H1 (cell line): ENCODE measurements at regions not wholly inside any gene's neighbourhood (a gene's known extent, or its start where the extent isn't known, plus 50 kb on each side); places are given as distances from the start of the nearest gene placed in this dataset.
A peak's percentile ranks its signal among the peaks of the same experiment; 100 is the strongest.

ENCODE experiments used
- CTCF ChIA-PET: fragments of 300-600 bp; sonication (Branson Sonifier 250); formaldehyde crosslinking; loops from one replicate; lab custom pipeline; 2021; ENCODE audit not compliant: partially characterized antibody; lab: Charles Lee
- POLR2A ChIA-PET: fragments of 300-600 bp; sonication (Branson Sonifier 250); formaldehyde crosslinking; loops from one replicate; lab custom pipeline; 2021; ENCODE audit warnings: inconsistent platforms; ENCODE audit not compliant: partially characterized antibody; lab: Charles Lee
- DNase-seq, 2 experiments: peaks; one replicate each; pipeline versions ENCODE4 v3.0.0 to v3.0.0-alpha.2; 2010 to 2022; ENCODE audit warnings: low spot score in 2 of 2, low read depth in 1 of 2, mixed read lengths in 1 of 2
- FAIRE-seq: peaks from 2 replicates; lab custom pipeline; 2011; peaks lifted over from hg19 to GRCh38; lab: Jason Lieb, UNC
- H2AFZ ChIP-seq: 2 replicates; pipeline ENCODE4 v1.8.1; 2012; ENCODE audit warnings: low read length, inconsistent platforms
- H2AK5ac ChIP-seq: 2 replicates; pipeline ENCODE4 v1.6.1; 2013; ENCODE audit warnings: low read depth, low read length
- H2BK120ac ChIP-seq: replicated peaks from 2 replicates; pipeline ENCODE3; 2013; ENCODE audit warnings: low read depth, low read length, inconsistent platforms
- H2BK12ac ChIP-seq: 2 replicates; pipeline ENCODE4 v1.6.1; 2013; ENCODE audit warnings: low read depth, low read length
- H2BK15ac ChIP-seq: 2 replicates; pipeline ENCODE4 v1.6.1; 2013; ENCODE audit warnings: low read length
- H2BK20ac ChIP-seq: 2 replicates; pipeline ENCODE4 v1.6.1; 2013; ENCODE audit warnings: low read length
- H2BK5ac ChIP-seq: 2 replicates; pipeline ENCODE4 v1.6.1; 2013; ENCODE audit warnings: low read depth, low read length
- H3K14ac ChIP-seq: 2 replicates; pipeline ENCODE4 v1.6.1; 2013; ENCODE audit warnings: inconsistent platforms; ENCODE audit not compliant: insufficient read length
- H3K18ac ChIP-seq: 2 replicates; pipeline ENCODE4 v1.6.1; 2013; ENCODE audit warnings: low read length; ENCODE audit errors: extremely low read depth
- H3K23ac ChIP-seq: 2 replicates; pipeline ENCODE4 v1.6.1; 2013; ENCODE audit warnings: inconsistent platforms; ENCODE audit not compliant: insufficient read length
- H3K23me2 ChIP-seq: 2 replicates; pipeline ENCODE4 v1.6.1; 2013; ENCODE audit warnings: low read depth, low read length
- H3K27ac ChIP-seq: 2 replicates; pipeline ENCODE4 v1.6.1; 2011; ENCODE audit warnings: low read depth, low read length, inconsistent platforms
- H3K27me3 ChIP-seq, 4 experiments: replicated peaks in 1 of 4; 1 replicate in 1 of 4; 2 replicates in 3 of 4; pipeline versions ENCODE4 v1.6.1 to v1.8.1; 2011 to 2013; ENCODE audit warnings: low read length in 3 of 4, mild to moderate bottlenecking in 3 of 4, inconsistent platforms in 2 of 4, mixed read lengths in 2 of 4, moderate library complexity in 1 of 4; ENCODE audit not compliant: control insufficient read depth in 3 of 4, insufficient read depth in 3 of 4; ENCODE audit errors: extremely low read depth in 1 of 4
- H3K36me3 ChIP-seq, 4 experiments: 2 replicates each; pipeline versions ENCODE4 v1.6.1 to v1.8.1; 2011 to 2013; ENCODE audit warnings: mild to moderate bottlenecking in 4 of 4, low read length in 3 of 4, moderate library complexity in 2 of 4, control low read depth in 1 of 4, inconsistent platforms in 1 of 4; ENCODE audit not compliant: insufficient read depth in 4 of 4, control insufficient read depth in 2 of 4
- H3K4ac ChIP-seq: replicated peaks from 2 replicates; pipeline ENCODE3; 2013; ENCODE audit warnings: low read length, low read depth, mixed read lengths, inconsistent platforms; ENCODE audit not compliant: insufficient read length
- H3K4me1 ChIP-seq, 4 experiments: replicated peaks in 1 of 4; 1 replicate in 1 of 4; 2 replicates in 3 of 4; pipeline versions ENCODE4 v1.6.1 to v1.8.1; 2011 to 2013; ENCODE audit warnings: low read length in 3 of 4, inconsistent platforms in 2 of 4, mixed read lengths in 1 of 4; ENCODE audit not compliant: insufficient read depth in 4 of 4, control insufficient read depth in 3 of 4
- H3K4me2 ChIP-seq, 2 experiments: 2 replicates each; pipeline versions ENCODE4 v1.6.1 to v1.8.1; 2011 to 2013; ENCODE audit warnings: low read depth in 2 of 2, low read length in 2 of 2, control low read depth in 1 of 2, inconsistent platforms in 1 of 2, mild to moderate bottlenecking in 1 of 2; ENCODE audit not compliant: insufficient read depth in 1 of 2
- H3K4me3 ChIP-seq, 4 experiments: fragments of 200-600, 300-600 bp in 1 of 4; sonication (generic), shearing (Covaris generic), sonication (Bioruptor Twin) in 1 of 4; 2 replicates each; pipeline versions ENCODE4 v1.5.1 to v1.8.1; 2011 to 2016; ENCODE audit warnings: low read length in 4 of 4, low read depth in 3 of 4, control low read depth in 2 of 4, inconsistent platforms in 2 of 4, mild to moderate bottlenecking in 2 of 4, mixed read lengths in 1 of 4, moderate library complexity in 1 of 4; ENCODE audit not compliant: insufficient read depth in 2 of 4; ENCODE audit errors: extremely low read depth in 1 of 4
- H3K56ac ChIP-seq: replicated peaks from 2 replicates; pipeline ENCODE3; 2013; ENCODE audit warnings: low read depth, mild to moderate bottlenecking, mixed read lengths, low read length, inconsistent platforms; ENCODE audit not compliant: insufficient read length
- H3K79me1 ChIP-seq: 2 replicates; pipeline ENCODE4 v1.6.1; 2013; ENCODE audit warnings: low read depth, low read length, control low read depth
- H3K79me2 ChIP-seq, 2 experiments: 2 replicates each; pipeline versions ENCODE4 v1.6.1 to v1.8.1; 2012 to 2013; ENCODE audit warnings: low read length in 2 of 2, mild to moderate bottlenecking in 2 of 2, inconsistent platforms in 1 of 2; ENCODE audit not compliant: insufficient read depth in 2 of 2, control insufficient read depth in 1 of 2
- H3K9ac ChIP-seq, 4 experiments: replicated peaks in 1 of 4; 1 replicate in 1 of 4; 2 replicates in 3 of 4; pipeline versions ENCODE4 v1.6.1 to v1.8.1; 2011 to 2013; ENCODE audit warnings: low read depth in 3 of 4, low read length in 3 of 4, control low read depth in 2 of 4, mild to moderate bottlenecking in 2 of 4, moderate library complexity in 2 of 4, inconsistent platforms in 1 of 4; ENCODE audit errors: extremely low read depth in 1 of 4
- H3K9me3 ChIP-seq, 2 experiments: 2 replicates each; pipeline versions ENCODE4 v1.6.1 to v1.8.1; 2012 to 2013; ENCODE audit warnings: mild to moderate bottlenecking in 2 of 2, moderate library complexity in 2 of 2, control low read depth in 1 of 2, inconsistent platforms in 1 of 2, low read depth in 1 of 2, low read length in 1 of 2, mixed read lengths in 1 of 2; ENCODE audit not compliant: insufficient read depth in 2 of 2
- H4K20me1 ChIP-seq, 2 experiments: replicated peaks in 1 of 2; 2 replicates each; pipeline versions ENCODE3 to v1.8.1; 2011 to 2013; ENCODE audit warnings: inconsistent platforms in 2 of 2, low read length in 2 of 2, mild to moderate bottlenecking in 1 of 2; ENCODE audit not compliant: insufficient read depth in 2 of 2, control insufficient read depth in 1 of 2
- H4K5ac ChIP-seq: 2 replicates; pipeline ENCODE4 v1.6.1; 2013; ENCODE audit warnings: low read length, low read depth, mixed read lengths, inconsistent platforms; ENCODE audit not compliant: insufficient read length
- H4K8ac ChIP-seq: 2 replicates; pipeline ENCODE4 v1.8.0; 2013; ENCODE audit warnings: mild to moderate bottlenecking, moderate library complexity, low read length, inconsistent platforms; ENCODE audit not compliant: insufficient read depth; ENCODE audit errors: extremely low read depth
- H4K91ac ChIP-seq: replicated peaks from 2 replicates; pipeline ENCODE3; 2013; ENCODE audit warnings: low read length, mixed read lengths, inconsistent platforms; ENCODE audit not compliant: insufficient read length
- ASH2L ChIP-seq: fragments of 200-600, 300-600 bp; sonication (generic); IDR thresholded peaks from one replicate; pipeline ENCODE4 v1.7.1; 2017; ENCODE audit warnings: low read length
- CTCF ChIP-seq, 3 experiments: IDR thresholded peaks; 1 replicate in 2 of 3; 2 replicates in 1 of 3; pipeline versions ENCODE4 v1.5.1 to v1.6.1; 2011; ENCODE audit warnings: low read length in 3 of 3, mild to moderate bottlenecking in 3 of 3, inconsistent platforms in 2 of 3, low read depth in 1 of 3, moderate library complexity in 1 of 3; ENCODE audit not compliant: insufficient read depth in 1 of 3; ENCODE audit errors: control extremely low read depth in 1 of 3
- EGR1 ChIP-seq: IDR thresholded peaks from 2 replicates; pipeline ENCODE4 v1.6.1; 2011; ENCODE audit warnings: low read depth, low read length, borderline replicate concordance
- GABPA ChIP-seq: IDR thresholded peaks from 2 replicates; pipeline ENCODE4 v1.6.1; 2011; ENCODE audit warnings: mild to moderate bottlenecking, low read length, moderate library complexity, borderline replicate concordance; ENCODE audit not compliant: insufficient read depth
- JUN ChIP-seq: IDR thresholded peaks from 2 replicates; pipeline ENCODE4 v1.6.1; 2011; ENCODE audit warnings: low read depth, mild to moderate bottlenecking, improper control_type of control experiment, low read length
- JUND ChIP-seq: IDR thresholded peaks from 2 replicates; pipeline ENCODE4 v1.6.1; 2011; ENCODE audit warnings: mild to moderate bottlenecking, improper control_type of control experiment, low read length
- MAFK ChIP-seq: IDR thresholded peaks from 2 replicates; pipeline ENCODE4 v1.6.1; 2012; ENCODE audit warnings: low read depth, mild to moderate bottlenecking, improper control_type of control experiment, low read length
- PHF8 ChIP-seq: fragments of 200-600 bp; sonication (generic); conservative IDR thresholded peaks from 2 replicates; pipeline ENCODE4 v1.7.1; 2012; ENCODE audit warnings: low read depth, mild to moderate bottlenecking, inconsistent platforms, low read length, moderate library complexity
- RAD21 ChIP-seq, 2 experiments: IDR thresholded peaks in 1 of 2; conservative IDR thresholded peaks in 1 of 2; 2 replicates each; pipeline ENCODE4 v1.6.1; 2011; ENCODE audit warnings: low read depth in 2 of 2, low read length in 2 of 2, improper control_type of control experiment in 1 of 2, inconsistent platforms in 1 of 2, mild to moderate bottlenecking in 1 of 2, moderate library complexity in 1 of 2
- SIN3A ChIP-seq, 2 experiments: IDR thresholded peaks in 1 of 2; conservative IDR thresholded peaks in 1 of 2; 2 replicates each; pipeline ENCODE4 v1.6.1; 2011 to 2012; ENCODE audit warnings: low read length in 2 of 2, improper control_type of control experiment in 1 of 2, low read depth in 1 of 2, mild to moderate bottlenecking in 1 of 2
- SIRT6 ChIP-seq: IDR thresholded peaks from one replicate; pipeline ENCODE4 v1.7.1; 2012; ENCODE audit warnings: low read length, inconsistent platforms
- YY1 ChIP-seq: IDR thresholded peaks from 2 replicates; pipeline ENCODE4 v1.6.1; 2011; ENCODE audit warnings: low read depth, mild to moderate bottlenecking, low read length
- WGBS, 2 experiments: shearing (Covaris generic) in 1 of 2; methylation state at CpG; one replicate each; pipeline versions ENCODE4 v1.1.6 to v1.1.7; 2013 to 2015; ENCODE audit warnings: low lambda C conversion rate in 2 of 2, mixed read lengths in 2 of 2, inconsistent platforms in 1 of 2, low coverage in 1 of 2, missing lambda C conversion rate in 1 of 2; ENCODE audit not compliant: insufficient replicate concordance in 2 of 2, insufficient coverage in 1 of 2, insufficient read length in 1 of 2; ENCODE audit errors: extremely low coverage in 1 of 2, missing lambda C conversion rate in 1 of 2; 5-methylcytosine and 5-hydroxymethylcytosine counted together

DNA sequence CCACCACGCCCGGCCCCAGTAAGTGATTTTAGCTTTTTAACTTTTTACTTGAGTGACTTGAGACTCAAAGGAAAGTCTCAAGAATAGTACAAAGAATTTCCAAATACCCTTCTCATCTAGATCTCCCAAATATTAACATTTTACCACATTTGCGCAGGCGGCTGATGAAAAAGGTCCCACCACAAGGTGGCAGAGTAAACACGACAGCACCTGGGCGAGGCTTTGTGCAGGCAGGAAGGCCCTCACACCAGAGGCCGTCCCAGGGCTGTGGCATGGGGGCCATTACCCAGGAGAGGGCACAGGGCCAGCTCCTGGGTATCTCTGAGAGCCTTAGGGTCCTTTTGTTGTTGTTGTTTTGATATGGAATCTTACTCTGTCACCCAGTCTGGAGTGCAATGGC lies 50.0 kb upstream of the WIPI2 start:
- Histone ChIP-seq H4K5ac (no peak overlapping the region), H3K36me3 (no peaks in the 10 kb centered on the region), H3K9ac (no peak overlapping the region), H3K27ac (no peak overlapping the region), H3K4me1 (no peaks in the 10 kb centered on the region), H2BK15ac (no peak overlapping the region), H2BK12ac (no peak overlapping the region), H2AFZ (no peak overlapping the region), H2BK20ac (no peak overlapping the region), H3K23me2 (no peaks in the 10 kb centered on the region), H3K14ac (no peak overlapping the region), H3K79me2 (no peaks in the 10 kb centered on the region), H3K4me2 (no peak overlapping the region), H3K56ac (no peak overlapping the region), H2BK120ac (no peak overlapping the region), H4K8ac (no peak overlapping the region), H3K27me3 (no peaks in the 10 kb centered on the region), H3K23ac (no peak overlapping the region), H3K18ac (no peak overlapping the region), H2BK5ac (no peak overlapping the region), H2AK5ac (no peak overlapping the region), H3K4me3 (no peak overlapping the region), H3K79me1 (no peaks in the 10 kb centered on the region), H3K4ac (no peak overlapping the region), H4K91ac (no peak overlapping the region), H4K20me1 (no peaks in the 10 kb centered on the region), H3K9me3 (no peaks in the 10 kb centered on the region)
- 45% methylated on average over 7 of the region's 7 CpGs; no CpG with 5 or more reads in 1 of the 2 experiments for WGBS, 2 experiments
- CTCF ChIA-PET, result interaction anchor here (0.6 to 3.8 kb wide), 21 partner anchors 9 to 343 kb away, joined by 3 to 41 read pairs (median 4); no protein-coding TSS in a partner anchor
- FAIRE-seq (no peak), DNase-seq (peak in 1 of 2 experiments; percentile 69)
- POLR2A ChIA-PET, result interaction anchor here (0.6 to 1.0 kb wide), 2 partner anchors 93 to 634 kb away, joined by 3 read pairs; no protein-coding TSS in a partner anchor
- TF ChIP-seq CTCF (IDR thresholded peaks at IDR 0.05; ENCODE audit: control extremely low read depth in 1 of 3, insufficient read depth in 1 of 3, low read depth in 1 of 3, low read length in 3 of 3) (peak; percentile 66 to 75 (median 67)), SIRT6 (no peak), MAFK (no peak), ASH2L (no peak), JUND (no peak), SIN3A (conservative IDR thresholded peaks at IDR 0.05 in 1 of 2, IDR thresholded peaks at IDR 0.05 in 1 of 2; ENCODE audit: low read depth in 1 of 2, low read length in 2 of 2) (no peak), EGR1 (no peak), GABPA (no peak), PHF8 (no peak), JUN (no peak), RAD21 (IDR thresholded peaks at IDR 0.05 in 1 of 2, conservative IDR thresholded peaks at IDR 0.05 in 1 of 2; ENCODE audit: low read depth in 2 of 2, low read length in 2 of 2) (peak; percentile 62 to 69), YY1 (peak; percentile 44; the same call in 1 of the 2 replicates)
